GM19324 (cell line): ENCODE measurements at regions not wholly inside any gene's neighbourhood (a gene's known extent, or its start where the extent isn't known, plus 50 kb on each side); places are given as distances from the start of the nearest gene placed in this dataset.
"Not testable (repeated sequence)": the region's sequence is repeated elsewhere in the genome, so short reads cannot be mapped to it uniquely, and the experiment has no call there.

Experiments used
- ATAC-seq: cut with Tn5 transposase; IDR thresholded peaks from one replicate; pipeline ENCODE4 v1.9.1; 2021; ENCODE audit warnings: mild to moderate bottlenecking, moderate library complexity; ENCODE audit not compliant: unreplicated experiment, low FRiP score

GRCh38 chr11:90438069-90438468, 215.2 kb upstream of the CHORDC1 start:
- no peak for ATAC-seq

GRCh38 chr11:90434858-90435257, 212.0 kb upstream of the CHORDC1 start:
- ATAC-seq = no peak

- no peak for ATAC-seq
These were observed 206.0 kb upstream of the CHORDC1 start for GRCh38 chr11:90428836-90429235.

GRCh38 chr11:90426442-90426841, 203.6 kb upstream of the CHORDC1 start:
- no peak for ATAC-seq

GRCh38 chr11:90423378-90423777, 200.5 kb upstream of the CHORDC1 start:
- no peak for ATAC-seq

- not testable (repeated sequence) for ATAC-seq
These were observed 199.9 kb upstream of the CHORDC1 start for GRCh38 chr11:90422787-90423186.

GRCh38 chr11:90414221-90414620, 191.4 kb upstream of the CHORDC1 start:
- ATAC-seq = no peak

GRCh38 chr11:90407350-90407749, 184.5 kb upstream of the CHORDC1 start:
- ATAC-seq = no peak

GRCh38 chr11:90392692-90393091, 169.8 kb upstream of the CHORDC1 start:
- no peak for ATAC-seq

GRCh38 chr11:90391756-90392155, 168.9 kb upstream of the CHORDC1 start:
- ATAC-seq = no peak

GRCh38 chr11:90380206-90380605, 157.4 kb upstream of the CHORDC1 start:
- no peak for ATAC-seq

- no peak for ATAC-seq
These were observed 151.1 kb upstream of the CHORDC1 start for GRCh38 chr11:90373971-90374370.

GRCh38 chr11:90364527-90364926, 141.7 kb upstream of the CHORDC1 start:
- ATAC-seq = no peak

- ATAC-seq = no peak
These were observed 140.9 kb upstream of the CHORDC1 start for GRCh38 chr11:90363739-90364138.

- ATAC-seq = no peak
These were observed 132.4 kb upstream of the CHORDC1 start for GRCh38 chr11:90355200-90355599.

- no peak for ATAC-seq
These were observed 126.9 kb upstream of the CHORDC1 start for GRCh38 chr11:90349731-90350130.

GRCh38 chr11:90344546-90344945, 121.7 kb upstream of the CHORDC1 start:
- no peak for ATAC-seq

GRCh38 chr11:90343673-90344072, 120.8 kb upstream of the CHORDC1 start:
- no peak for ATAC-seq

GRCh38 chr11:90341986-90342385, 119.1 kb upstream of the CHORDC1 start:
- no peak for ATAC-seq

GRCh38 chr11:90332415-90332814, 109.6 kb upstream of the CHORDC1 start:
- ATAC-seq = no peak

- no peak for ATAC-seq
These were observed 107.8 kb upstream of the CHORDC1 start for GRCh38 chr11:90330632-90331031.

- no peak for ATAC-seq
These were observed 106.2 kb upstream of the CHORDC1 start for GRCh38 chr11:90329043-90329442.

GRCh38 chr11:90326647-90327046, 103.8 kb upstream of the CHORDC1 start:
- ATAC-seq = no peak
